NCI-H1694 treated with DMSO at 0.1 percent for 48 hours (cell line): ENCODE measurements at regions not wholly inside any gene's neighbourhood (a gene's known extent, or its start where the extent isn't known, plus 50 kb on each side); places are given as distances from the start of the nearest gene placed in this dataset.
A peak's percentile ranks its signal among the peaks of the same experiment; 100 is the strongest.
"Not testable (repeated sequence)": the region's sequence is repeated elsewhere in the genome, so short reads cannot be mapped to it uniquely, and the experiment has no call there.

Experiments used
- DNase-seq: peaks from one replicate; lab custom pipeline; 2025; lab: John Stamatoyannopoulos, UW

DNA sequence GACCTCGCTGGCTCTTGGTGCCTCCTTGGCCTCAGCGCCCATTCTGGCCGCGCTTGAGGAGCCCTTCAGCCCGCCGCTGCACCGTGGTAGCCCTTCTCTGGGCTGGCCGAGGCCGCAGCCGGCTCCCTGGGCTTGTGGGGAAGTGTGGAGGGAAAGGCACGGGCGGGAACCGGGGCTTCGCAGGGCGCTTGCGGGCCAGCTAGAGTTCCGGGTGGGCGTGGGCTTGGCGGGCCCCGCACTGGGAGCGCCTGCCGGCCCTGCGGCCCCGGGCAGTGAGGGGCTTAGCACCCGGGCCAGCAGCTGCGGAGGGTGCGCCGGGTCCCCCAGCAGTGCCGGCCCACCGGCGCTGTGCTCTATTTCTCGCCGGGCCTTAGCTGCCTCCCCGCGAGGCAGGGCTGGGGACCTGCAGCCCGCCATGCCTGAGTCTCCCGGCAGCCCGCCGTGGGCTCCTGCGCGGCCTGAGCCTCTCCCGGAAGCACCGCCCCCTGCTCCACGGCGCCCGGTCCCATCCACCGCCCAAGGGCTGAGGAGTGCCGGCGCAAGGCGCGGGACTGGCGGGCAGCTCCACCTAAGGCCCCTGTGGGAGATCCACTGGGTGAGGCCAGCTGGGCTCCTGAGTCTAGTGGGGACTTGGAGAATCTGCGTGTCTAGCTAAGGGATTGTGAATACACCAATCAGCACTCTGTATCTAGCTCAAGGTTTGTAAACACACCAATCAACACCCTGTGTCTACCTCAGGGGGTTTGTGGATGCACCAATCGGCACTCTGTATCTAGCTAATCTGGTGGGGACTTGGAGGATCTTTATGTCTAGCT is 141.1 kb downstream of the SLCO4C1 start:
- not testable (repeated sequence) for DNase-seq

DNA sequence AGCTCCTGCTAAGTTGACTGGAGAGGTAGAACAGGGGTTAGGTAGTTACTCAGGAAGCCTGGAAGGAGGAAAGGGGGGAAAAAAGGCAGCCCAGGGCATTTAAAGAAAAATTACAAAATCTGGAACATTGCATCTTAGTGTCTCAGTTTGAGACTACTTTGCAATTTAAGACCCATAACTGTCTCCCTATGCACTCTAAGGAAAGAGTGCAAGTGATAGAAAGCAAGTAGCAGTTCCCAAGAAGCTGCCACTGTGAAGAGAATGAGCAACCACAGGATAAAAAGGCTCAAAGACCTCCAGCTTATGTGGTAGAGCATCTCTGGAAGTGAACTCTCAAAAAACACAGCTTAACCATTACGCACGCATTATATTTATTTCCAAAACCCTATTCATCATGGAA is 141.8 kb downstream of the SLCO4C1 start:
- no peak for DNase-seq

DNA sequence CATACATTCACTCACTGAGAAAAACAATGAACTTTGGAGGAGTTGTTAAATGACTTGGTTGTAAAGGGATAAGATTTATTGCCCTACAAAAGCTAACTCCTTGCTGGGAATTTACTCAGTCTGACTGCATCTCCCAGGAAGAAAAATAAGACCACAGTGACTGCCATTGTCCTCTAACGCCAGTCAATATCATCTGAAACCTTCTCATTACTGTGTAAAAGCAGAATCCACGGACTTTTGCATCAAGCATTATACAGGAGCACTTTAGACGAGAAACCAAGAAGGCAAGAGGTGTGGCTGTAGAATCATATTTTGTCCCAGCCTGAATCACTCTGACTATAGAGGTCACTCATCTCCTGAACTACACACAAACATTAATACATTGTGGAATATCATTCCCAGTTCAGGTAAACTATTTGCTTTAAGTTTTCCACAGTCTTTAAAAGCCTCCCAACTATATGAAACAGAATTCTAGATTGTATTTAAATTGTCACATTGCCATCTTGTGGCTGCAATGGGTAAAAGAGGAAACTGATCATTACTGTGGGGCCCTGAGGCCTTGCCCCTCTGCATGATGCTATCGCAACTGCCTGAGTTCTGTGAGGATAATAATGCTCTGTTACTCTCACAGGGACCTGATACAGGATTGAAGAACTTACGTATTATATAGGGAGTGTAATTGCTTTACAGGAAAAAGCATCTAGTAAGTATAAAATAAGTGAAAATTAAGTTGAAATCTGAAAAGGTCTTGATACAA is 142.9 kb downstream of the SLCO4C1 start:
- DNase-seq = peak; percentile 26

DNA sequence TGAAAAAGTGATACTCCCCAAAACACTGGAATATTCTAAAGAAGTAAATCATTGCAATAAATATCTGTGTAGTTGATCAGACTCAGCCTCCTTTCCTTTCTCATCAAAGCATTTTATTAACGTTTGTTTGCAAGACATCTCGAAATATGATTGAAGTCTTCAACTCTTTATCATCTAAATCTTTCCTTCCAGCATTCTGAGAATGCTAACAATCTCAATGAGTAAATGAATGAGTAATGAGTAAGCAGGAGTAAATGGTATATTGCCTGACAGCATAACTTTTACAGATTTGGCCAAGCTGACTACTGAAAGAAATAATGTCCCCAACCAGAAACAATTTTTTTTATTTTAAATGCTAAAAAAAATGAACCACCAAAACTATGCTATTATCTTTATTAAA is 157.1 kb downstream of the SLCO4C1 start:
- DNase-seq = no peak

DNA sequence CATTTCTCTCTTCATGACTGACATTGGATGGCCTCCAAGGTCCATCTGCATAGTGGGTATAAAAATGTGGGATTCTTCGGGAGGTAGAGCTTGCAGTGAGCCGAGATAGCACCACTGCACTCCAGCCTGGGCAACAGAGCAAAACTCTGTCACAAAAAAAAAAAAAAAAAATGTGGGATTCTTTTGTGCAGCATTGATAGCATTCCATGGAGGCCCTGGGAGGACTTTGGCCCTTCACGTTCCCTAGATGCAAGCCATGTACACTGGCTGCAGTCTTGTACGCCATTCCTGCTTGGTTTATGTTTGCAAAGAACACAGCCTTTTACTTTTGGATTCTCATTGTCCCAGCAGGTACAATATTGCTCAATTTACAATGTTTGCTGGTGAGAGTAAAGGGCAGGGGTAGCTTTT is 157.8 kb downstream of the SLCO4C1 start:
- DNase-seq = no peak

DNA sequence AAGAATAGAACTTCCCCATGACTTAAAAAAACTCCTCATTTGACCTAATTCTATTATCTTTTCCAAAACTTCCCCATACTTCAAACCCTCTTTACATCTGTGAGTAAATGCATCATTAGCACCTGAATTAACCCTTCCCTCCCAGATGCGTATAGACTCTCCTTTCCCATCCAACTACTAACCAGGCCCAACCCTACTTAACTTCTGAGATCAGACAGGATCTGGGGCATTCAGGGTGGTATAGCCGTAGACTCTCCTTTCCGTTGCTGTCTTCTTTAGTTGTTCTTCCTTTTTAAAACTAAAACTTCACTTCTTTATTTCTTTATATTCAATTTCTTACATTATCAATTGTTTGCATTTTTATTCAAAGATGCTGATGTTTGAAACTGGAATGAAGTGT is 165.2 kb downstream of the SLCO4C1 start:
- no peak for DNase-seq

DNA sequence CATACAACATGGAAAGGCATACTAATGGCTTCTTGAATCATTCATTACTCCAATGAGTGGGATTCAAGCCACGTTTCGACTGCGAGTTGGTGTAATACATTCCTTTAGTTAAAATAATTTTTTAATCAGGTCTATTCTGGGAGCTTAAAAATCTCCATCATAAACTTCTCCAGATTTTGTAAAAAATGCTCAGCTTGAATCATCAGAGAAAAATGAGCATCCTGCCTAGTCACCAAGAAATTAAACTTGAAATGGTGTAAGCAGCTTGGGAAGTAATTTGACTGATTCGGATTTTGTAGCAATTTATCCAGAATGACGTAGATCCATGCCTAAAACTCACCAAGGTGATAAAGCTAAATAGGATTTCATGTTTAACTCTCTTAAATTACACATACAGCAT is 165.7 kb downstream of the SLCO4C1 start:
- no peak for DNase-seq

DNA sequence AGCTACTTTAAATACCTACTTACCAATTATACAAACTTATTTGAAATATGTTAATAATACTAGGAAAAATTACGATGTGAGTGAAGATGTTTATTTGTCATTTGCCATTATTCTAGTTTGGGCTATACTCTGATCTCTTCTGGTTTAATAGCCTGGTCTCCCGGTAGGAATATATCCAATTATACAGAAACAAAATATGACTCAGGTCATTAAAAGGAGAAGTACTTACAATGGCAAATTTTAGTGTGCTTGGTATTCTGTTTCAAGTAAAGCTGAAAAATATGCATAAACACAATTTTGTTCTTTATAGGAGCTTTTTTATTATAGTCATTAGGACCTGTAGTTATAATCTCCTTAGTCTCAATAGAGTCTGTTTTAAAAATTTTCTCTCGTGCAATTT is 176.8 kb downstream of the SLCO4C1 start:
- no peak for DNase-seq

DNA sequence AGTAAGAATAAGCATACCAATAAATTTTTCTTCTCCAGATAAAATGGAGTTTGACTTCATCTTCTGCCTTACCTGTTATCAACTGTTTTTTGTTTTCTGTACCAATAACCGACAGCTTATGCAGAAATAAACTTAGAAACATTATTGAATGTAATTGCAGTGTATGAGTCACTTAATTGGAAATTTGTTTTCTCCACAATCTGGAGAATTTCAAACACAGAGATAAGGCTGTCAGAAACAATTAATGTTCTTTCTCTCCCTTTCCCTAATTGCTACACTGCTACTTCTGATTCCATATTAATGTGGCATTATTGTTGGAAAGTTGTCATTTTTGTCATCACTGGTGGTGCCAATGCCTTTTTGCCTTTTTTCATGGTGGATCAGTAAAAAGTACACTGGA is 180.3 kb downstream of the SLCO4C1 start:
- DNase-seq = no peak

DNA sequence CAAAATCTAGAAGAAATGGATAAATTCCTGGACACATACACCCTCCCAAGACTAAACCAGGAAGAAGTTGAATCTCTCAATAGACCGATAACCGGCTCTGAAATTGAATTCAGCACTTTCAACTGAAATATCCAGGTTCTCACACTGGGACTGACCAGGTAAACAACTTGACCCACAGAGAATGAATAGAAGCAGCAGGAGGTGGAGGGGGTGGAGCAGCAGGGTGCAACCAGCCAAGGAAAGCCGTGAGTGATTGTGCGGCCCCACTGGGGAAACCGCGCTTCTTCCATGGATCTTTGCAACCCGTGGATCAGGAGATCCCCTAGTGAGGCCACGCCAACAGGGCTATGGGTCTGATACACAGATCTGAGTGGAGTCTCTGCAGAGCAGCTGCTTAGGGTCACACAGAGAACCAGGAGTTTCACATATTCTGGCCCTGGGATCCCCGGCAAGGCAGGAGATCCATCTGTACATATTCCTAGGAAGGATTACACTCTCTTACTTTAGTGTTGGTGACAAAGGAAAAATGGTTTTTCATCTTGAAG is 181.5 kb downstream of the SLCO4C1 start:
- no peak for DNase-seq

DNA sequence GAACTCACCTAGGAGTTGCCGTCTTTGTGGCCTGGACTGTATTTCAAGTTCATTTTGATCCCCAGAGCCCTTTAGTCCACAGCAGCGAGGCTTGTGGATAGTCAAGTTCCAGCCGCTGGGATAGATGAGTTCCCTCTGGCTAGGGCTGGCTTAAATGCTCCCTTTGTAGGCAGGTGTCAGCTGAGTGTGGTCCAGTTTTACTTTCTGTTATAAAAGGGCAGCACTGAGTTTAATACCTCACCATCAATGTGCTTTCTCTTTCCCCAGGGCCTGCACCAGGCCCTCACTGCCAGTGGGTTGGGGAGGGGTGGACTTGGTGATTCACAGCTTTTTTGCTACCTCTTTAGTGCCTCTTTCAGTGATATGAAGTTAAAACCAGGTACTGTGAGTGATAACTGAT is 188.2 kb downstream of the SLCO4C1 start:
- no peak for DNase-seq

DNA sequence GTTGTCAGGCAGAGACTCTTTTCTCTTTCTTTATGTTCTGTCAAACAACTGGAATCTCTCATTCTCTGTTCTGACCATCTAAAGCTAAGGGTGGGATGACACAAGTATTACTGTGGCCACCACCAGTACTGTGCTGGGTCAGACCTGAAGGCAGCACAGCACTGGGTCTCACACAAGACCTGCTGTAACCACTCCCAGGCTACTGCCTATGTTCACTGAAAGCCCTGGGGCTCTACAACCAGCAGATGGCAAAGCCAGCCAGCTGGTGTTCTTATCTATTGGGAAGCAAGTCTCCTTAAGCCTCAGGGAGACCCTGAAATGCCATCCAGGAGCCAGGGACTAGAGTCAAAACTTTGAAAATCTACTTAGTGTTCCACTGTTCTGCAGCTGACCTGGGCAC is 189.5 kb downstream of the SLCO4C1 start:
- no peak for DNase-seq

DNA sequence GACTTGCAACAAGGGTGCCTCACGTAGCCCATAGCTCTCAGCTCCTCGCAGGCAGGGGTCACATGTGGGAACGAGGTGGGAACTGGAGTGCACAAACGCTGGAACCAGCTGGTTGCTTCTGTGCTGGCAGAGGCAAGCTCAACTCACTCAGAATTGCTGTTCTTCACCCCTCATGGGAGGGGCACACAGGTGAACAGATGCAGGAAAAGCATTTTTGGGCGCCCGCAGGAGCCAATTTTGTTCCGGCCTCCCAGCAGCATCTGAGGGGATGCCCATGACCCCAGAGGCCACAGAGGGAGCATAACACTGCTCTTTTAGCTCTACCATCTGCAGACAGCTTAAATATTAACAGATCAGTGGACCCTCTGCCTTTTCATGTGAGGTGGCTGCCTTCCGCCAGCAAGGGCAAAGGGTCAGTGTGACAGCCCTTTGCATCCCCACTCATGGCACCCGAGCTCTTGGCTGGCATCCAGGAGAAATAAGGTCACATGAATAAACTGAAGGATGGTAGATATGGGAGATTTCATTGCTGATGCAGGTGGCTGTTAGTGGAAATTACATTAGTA is 196.2 kb downstream of the SLCO4C1 start:
- DNase-seq = no peak

DNA sequence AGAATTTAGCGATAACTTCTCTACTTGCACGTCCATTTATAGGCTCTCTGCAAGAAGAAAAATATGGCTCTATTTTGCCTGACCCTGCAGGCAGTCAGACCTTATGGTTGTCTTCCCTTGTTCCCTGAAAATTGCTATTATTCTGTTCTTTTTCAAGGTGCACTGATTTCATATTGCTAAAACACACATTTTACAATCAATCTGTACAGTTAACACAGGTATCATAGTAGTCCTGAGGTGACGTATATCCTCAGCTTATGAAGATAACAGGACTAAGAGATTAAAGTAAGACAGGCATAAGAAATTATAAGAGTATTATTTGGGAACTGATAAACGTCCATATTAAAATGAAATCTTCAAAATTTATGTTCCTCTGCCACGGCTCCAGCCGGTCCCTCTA is 197.0 kb downstream of the SLCO4C1 start:
- not testable (repeated sequence) for DNase-seq

DNA sequence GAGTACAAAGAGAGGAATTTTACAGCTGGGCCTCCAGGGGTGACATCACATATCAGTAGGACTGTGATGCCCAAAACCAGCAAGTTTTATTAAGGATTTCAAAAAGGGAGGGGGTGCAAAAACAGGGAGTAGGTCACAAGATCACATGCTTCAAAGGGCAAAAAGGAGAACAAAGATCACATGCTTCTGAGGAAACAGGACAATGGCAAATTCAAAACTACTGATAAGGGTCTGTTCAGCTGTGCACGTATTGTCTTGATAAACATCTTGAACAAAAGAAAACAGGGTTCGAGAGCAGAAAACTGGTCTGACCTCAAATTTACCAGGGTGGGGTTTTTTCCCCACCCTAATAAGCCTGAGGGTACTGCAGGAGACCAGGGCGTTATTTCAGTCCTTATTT is 197.5 kb downstream of the SLCO4C1 start:
- not testable (repeated sequence) for DNase-seq

DNA sequence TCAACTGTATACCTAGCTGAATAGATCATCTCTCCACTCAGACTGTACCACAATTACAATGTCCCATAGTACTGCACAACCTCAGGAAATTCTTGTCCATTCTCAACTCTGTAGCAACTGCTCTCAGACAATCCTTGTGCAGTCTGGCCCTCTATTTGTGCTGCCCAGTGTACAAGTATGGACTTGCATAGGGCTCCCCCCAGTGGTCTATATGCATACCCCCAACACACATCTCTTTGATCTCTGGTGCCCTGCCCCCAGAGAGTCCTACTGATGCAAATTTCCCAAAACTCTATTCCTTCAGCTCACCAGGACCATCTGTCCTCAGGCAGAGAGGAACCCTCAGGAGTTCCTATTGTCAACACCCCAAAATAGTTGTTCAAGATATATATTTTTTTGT is 205.3 kb downstream of the SLCO4C1 start:
- DNase-seq = peak; percentile 1

DNA sequence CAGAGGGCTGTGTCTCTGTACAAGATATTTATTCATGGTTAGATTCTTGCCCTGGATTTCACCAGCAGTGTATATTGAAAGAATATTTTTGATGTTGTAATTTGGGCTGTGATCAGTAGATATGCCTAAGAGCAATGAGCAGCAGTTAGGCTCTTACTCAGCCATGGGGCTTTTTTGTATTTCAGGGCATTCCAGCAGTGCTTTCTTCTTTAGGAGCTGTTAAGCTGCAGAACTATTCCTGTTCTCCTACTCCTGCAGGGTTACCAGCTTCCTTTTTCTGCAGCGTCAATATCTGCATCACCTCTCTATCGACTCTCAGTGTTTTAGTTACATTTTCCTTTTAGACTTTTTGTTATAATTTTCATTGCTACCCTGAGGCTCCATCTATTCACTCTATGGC is 206.2 kb downstream of the SLCO4C1 start:
- DNase-seq = no peak

DNA sequence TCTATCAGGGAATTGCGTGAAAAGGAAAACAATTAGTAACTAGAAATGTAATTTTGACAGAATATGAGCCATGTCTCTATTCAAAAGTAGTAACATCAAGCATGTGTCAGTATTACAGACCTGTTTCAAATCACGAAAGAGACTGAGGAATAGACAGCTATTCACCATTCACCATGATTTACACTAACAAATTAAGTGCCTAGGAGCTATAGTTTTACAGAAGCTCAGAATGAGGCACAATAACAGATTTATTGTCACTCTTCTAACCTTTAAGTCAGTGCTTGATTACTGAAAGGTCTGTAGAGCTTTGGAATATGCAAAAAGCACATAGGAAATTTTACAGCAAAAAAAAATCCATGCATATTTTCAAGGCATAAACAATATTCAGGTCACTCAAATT is 208.2 kb downstream of the SLCO4C1 start:
- no peak for DNase-seq

DNA sequence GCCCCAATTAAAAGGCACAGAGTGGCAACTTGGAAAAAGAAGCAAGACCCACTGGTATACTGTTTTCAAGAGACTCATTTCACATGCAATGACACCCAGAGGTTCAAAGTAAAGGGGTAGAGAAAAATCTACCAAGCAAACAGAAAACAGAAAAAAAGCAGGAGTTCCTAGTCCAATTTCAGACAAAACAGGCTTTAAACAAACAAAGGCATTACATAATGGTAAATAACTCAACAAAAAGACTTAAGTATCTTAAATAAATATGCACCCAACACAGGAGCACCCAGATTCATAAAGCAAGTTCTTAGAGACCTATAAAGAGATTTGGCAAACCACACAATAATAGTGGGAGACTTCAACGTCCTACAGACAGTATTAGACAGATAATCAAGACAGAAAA is 215.8 kb downstream of the SLCO4C1 start:
- DNase-seq = no peak

DNA sequence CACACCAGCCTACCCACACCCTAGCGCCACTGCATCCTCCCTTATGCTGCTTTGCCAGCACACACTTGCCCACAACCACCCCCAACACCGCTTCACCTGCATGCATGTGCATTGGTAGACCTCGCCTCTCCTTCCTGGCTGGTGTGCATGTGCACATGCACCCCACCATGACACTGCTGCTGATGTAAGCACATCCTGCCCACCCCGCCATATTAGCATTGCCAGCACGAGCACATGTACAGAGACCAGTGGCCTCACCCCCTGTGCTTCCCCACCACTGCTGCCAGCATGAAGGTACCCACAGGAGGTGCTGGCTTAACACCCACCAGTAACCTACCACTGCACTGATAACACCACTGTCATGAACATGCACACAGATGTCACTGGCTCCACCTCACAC is 218.2 kb downstream of the SLCO4C1 start:
- no peak for DNase-seq

DNA sequence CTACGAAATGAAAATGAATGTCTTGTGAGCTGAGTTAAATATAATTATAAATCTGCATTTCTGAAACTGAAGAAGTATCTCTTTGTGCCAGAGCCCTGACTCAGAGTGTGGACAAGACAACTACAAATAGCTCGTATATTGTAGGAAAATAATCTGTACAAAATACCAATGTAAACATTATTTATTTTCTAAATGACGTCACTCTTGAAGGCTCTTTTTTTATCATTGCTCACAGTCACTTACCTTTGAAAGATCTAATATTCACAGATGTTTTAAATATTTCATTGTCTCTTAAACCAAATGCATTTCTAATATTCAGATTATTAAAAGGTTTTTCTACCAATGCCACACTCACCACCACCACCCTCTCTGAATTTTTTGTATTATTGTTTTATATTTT is 226.1 kb downstream of the SLCO4C1 start:
- no peak for DNase-seq

DNA sequence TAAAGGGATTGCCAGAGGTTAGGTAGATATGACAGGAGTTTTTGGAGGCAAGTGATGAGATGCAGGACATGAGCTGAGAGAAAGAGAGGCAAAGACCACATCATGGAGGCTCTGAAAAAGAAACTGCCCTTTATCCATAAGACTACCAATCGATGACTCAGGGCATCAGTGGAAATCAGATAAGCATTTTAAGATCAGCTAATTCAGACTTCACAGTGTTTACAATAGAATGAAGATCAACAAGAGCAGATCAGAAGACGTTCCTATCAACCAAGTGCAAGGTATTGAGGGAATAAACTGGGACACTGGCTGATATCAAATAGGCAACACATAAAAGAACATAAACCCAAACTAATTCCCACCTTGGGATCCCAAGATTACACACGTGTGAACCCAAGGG is 227.2 kb downstream of the SLCO4C1 start:
- DNase-seq = no peak

DNA sequence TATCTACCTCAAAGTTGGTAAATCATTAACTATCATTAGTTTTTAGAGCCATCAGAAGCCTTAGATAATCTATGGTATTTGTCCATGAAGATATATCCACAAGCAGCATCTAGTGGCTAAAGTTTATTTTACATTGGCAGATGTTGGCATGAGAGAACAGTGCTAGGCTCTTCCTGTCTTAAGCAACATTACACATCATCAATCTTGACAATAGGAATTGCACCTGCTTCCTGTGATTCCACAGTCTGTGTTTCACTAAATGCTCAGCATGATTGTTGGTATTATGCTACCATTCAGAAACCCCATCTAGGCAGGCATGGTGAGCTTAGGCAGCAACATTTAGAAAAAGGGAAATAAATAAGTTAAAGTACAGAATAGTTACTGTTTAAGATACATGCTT is 246.6 kb downstream of the SLCO4C1 start:
- DNase-seq = no peak
